Ovary (tissue), 3 donors: ENCODE measurements at regions not wholly inside any gene's neighbourhood (a gene's known extent, or its start where the extent isn't known, plus 50 kb on each side); places are given as distances from the start of the nearest gene placed in this dataset.

Experiments used
- CTCF ChIP-seq, 3 donors: fragments of 450-650 bp in 2 of 3; fragments of 200-600 bp in 1 of 3; IDR thresholded peaks; one replicate each; pipeline versions ENCODE4 v1.5.1 to v1.8.0; 2016 to 2022; ENCODE audit warnings: antibody characterized with exemption in 3 of 3, mild to moderate bottlenecking in 1 of 3
- POLR2A ChIP-seq: fragments of 450-650 bp; IDR thresholded peaks from one replicate; pipeline ENCODE4 v1.6.1; 2017; ENCODE audit warnings: antibody characterized with exemption, mild to moderate bottlenecking, moderate library complexity
- donor health status: DM: no; HTN: no; CAD: no.

GRCh38 chr9:85216601-85217000 lies 525.2 kb downstream of the AGTPBP1 start:
- TF ChIP-seq CTCF (IDR thresholded peaks at IDR 0.05) (no peak), POLR2A (no peak)
